ENCODE measurements at regions not wholly inside any gene's neighbourhood (a gene's known extent, or its start where the extent isn't known, plus 50 kb on each side); places are given as distances from the start of the nearest gene placed in this dataset.

DNA sequence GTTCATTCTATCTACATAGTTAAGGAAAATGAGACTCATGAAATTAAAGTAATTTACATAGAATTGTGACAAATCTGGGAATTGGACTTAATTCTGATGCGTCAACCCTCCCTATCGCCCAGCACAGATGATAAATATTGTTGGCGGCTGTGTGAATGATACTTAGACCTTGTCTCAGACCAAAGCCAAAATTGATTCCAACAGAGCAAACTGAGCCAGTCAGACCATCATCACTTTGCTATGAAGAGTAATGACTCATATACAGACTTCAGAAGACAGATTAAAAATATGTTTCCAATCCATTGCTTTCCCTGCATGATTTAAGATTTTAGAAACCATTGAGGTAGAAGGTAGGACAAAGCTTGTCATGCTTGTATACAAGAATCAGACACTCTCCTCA lies 1156.7 kb upstream of the CDH8 start:
- TF ChIP-seq EZH2 (IDR thresholded peaks at IDR 0.05; ENCODE audit: borderline replicate concordance, insufficient read depth, low read length, poor library complexity, severe bottlenecking): no peak
- TF ChIP-seq SMC3 (conservative IDR thresholded peaks at IDR 0.05; ENCODE audit: poor library complexity): no peak
